ENCODE measurements at regions not wholly inside any gene's neighbourhood (a gene's known extent, or its start where the extent isn't known, plus 50 kb on each side); places are given as distances from the start of the nearest gene placed in this dataset.

DNA sequence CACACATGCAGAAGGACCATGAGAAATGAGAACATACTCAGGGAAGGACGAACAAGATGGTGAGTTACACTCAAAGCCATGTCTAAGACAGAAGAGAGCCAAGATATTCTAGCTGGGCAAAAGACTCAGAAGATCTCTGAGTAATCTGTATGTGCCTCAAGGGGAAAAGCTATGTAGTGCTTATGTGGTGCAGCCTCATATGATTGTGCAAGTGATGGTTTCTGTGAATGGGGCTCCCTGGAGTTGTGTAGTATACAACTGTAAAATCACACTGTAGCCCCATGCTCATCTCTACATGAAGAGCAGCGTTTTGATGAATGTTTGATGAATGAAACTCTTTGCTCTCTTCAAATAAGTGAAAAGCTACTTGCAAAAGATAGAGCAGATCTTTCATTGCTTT is 57.5 kb downstream of the OSR1 start:
- no peak for DNase-seq (ENCODE audit: low read depth in 4 of 4, low spot score in 3 of 4)

DNA sequence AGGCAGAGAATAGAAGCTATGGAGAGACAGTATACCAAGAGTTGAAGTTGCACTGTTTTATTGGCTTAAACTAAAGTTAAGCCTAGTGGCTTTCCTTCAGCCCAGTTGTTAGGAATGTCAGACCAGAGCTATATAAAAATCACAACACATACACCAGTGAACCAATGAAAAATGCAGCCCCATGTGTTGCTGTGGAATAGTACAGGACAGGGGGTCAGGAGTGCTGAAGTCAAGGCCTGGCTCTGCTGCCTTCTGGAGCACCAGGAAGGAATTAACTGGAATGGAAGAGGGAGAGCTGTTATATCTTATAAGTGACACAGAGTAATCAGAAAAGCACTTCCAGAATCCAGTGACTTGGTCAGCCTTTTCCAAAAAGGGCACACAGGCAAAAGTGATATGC is 58.9 kb downstream of the OSR1 start:
- DNase-seq (ENCODE audit: low read depth in 4 of 4, low spot score in 3 of 4) = no peak

DNA sequence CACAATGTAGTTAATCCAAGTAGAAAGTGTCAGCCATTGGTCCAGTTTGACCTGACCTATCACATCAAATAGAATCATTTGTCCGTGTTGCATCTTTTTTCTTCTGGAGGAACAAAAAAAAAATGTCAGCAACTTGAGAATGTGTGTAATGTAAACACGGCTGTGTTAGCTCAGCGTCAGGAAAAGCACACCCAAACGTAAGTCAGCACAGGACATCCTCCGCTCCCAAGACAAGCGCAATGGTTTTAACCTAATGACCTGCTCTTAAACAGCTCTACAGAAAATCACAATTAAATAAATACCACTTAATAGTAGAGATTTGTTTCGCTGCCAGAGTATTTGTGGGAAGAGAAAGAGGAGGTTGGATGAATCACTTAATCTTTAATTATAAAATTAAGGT is 59.4 kb downstream of the OSR1 start:
- no peak for DNase-seq (ENCODE audit: low read depth in 4 of 4, low spot score in 3 of 4)

DNA sequence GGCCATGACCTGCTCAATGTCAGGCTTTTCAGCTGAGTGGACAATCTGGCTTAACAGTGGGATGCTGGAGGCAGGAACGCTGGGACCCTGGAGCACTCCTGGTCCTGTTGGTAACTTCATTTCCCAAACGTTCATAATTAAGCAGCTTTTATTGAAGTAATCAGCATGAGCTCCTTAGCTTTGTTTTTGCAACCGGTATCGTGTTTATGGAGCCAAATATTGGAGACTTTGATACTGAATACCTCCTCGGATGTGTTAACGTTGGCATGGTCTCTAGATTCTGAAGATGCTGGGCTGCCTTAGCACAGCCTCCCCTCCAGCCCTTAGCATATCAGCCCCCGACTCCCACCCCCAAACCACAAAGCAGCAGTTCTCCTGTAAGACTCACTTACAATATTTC is 60.7 kb downstream of the OSR1 start:
- no peak for DNase-seq (ENCODE audit: low read depth in 4 of 4, low spot score in 3 of 4)

DNA sequence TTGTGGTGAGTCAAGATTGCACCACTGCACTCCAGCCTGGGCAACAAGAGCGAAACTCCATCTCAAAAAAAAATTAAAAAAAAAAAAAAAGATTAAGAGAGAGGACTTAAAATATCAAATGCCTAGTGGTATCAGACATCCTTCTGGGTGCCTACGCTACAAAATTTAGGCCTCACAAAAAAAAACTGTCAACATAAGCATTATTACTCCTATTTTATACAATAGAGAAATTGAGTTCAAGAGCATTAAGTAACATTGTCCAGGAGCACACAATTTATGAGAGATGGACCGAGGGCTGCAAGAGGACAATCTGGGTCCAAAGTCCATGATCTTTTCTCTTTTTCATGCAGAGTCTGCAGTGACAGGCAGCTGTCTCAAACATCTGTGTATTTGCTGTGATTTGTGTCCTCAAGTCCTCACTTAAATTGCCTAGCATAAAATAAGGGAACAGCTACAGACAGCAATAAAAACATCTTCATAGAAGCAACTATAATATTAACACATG is 62.4 kb downstream of the OSR1 start:
- no peak for DNase-seq (ENCODE audit: low read depth in 4 of 4, low spot score in 3 of 4)

DNA sequence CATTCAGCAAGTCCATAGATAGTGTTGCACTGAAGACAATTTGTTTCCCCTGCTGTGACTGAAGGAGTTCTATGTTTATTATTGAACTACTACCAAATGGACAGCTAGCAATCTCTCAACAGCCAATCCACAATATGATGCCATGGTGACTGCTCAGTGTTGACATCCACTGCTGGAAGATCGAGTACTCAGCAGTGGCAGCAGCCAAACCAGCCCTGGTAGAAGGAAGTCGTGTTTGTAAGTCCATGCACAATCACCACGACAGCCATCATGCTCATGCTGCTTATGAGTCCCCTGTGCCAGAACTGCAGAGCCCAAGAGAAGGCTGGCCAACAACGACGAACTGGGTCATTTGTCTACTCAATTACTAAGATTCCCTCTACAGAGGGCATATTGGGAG is 66.4 kb downstream of the OSR1 start:
- DNase-seq (ENCODE audit: low read depth in 4 of 4, low spot score in 3 of 4) = no peak

DNA sequence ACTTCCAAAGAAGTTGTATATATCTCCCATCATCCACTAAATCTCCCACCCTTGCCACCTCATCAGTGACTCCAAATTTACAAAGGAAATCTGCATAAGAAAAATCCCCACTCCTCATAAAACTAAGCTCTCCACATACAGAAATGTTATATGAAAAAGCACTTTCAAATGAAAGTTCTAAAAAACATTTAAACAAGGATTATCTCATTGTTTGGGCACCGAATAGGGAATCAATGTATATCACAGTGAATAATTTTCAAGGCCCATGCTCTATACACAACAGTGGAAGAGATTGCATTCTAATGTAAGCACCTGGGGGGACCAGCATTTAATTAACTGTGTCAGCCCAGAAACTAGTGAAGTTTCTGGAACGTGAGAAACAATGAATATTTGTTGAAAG is 70.1 kb downstream of the OSR1 start:
- DNase-seq (ENCODE audit: low read depth in 4 of 4, low spot score in 3 of 4) = no peak

DNA sequence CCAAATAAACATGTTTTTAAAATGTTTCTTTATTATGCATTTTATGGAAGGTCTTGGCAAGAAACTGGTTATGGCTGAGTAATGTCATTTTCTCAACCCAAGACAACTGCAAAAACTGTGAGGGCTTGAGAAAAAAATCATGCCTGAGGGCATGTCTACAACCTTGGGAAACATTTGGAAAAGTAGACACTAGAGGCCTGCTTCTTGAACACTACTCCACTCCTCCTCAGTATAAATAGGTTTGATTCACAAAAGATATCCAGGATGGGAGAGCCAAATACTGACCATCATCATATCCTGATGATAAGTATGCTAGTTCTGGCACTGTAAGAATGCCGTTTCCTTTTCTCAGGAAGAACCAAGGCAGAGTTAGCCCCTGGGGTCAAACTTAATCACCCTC is 71.1 kb downstream of the OSR1 start:
- no peak for DNase-seq (ENCODE audit: low read depth in 4 of 4, low spot score in 3 of 4)

DNA sequence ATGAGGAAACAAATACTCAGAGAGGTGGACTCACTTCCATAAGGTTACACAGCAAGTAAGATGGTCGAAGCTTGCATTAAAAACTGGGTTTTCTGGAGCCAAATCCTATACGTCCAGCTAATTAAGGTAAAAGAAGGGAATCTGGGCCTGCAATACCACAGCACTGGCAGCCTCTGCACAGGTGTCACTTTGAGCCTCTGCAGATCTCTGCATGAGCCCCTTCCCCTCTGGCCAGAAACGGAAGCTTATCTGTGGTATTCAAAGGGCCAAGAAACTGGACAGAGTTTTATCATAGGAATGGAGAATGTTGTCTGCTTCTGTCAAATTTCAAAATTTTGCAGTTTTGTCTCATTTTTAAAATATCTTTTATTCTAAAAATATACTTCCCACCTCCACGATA is 76.1 kb downstream of the OSR1 start:
- DNase-seq (ENCODE audit: low read depth in 4 of 4, low spot score in 3 of 4) = no peak

DNA sequence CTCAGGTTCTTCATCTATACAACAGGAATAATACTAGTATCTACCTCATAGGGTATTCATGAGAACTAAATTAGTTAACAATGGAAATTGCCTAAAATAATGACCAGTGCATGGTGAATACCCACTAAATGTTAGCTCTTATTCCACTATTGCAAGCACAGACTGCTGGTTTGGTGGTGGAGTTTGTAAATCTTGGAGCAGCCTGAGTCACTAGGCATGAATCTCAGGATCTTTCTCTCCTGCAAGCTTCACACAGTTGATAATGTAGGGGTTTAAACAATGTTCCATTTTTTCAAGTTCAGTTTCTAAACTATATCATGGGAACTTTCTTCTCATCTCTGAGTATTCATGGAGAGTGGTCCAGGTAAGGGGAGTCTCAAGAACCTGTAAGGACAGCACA is 84.0 kb downstream of the OSR1 start:
- DNase-seq (ENCODE audit: low read depth in 4 of 4, low spot score in 3 of 4) = no peak

DNA sequence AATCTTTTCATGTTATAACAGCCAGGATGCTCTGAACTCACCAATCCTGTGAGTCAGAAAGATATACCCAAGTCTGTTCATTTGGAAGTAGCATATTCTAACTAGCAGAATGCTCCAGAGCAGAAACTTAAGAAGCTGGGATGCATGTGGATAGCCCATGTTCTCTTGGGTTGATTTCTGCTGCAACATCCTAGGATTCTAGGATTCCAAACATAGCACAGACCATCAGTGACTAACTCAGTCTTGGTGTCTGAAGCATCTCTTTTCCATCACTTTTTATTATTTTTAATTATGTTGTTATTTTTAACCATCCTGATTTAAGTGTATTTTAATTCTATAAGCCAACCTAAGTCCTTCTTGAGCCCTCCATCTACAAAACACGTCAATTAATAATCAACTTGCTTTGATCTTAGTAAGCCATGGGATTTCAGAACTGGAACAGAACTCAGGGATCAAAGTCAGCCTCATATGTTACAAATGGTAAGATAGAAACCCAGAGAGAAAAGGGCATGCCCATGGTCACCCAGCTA is 85.4 kb downstream of the OSR1 start:
- no peak for DNase-seq (ENCODE audit: low read depth in 4 of 4, low spot score in 3 of 4)

DNA sequence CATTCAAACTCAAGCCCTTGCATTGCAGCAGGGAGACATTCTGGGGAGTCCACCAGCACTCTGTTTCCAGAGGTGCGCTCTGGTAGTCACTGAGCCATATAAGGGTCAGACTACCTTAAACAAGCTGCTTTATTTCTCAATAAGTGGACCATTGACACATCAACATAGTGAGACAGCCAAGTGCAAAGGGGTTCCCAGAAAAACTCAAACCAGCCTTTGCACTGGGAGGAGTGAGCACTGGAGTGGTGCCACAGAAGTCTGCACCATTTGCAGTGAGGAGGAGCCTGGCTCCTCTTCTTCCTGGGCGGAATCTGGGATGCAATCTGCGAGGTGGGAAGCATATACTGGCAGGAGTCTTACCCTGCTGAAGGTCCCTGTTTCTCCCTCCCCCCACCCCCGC is 86.4 kb downstream of the OSR1 start:
- DNase-seq (ENCODE audit: low read depth in 4 of 4, low spot score in 3 of 4) = no peak

DNA sequence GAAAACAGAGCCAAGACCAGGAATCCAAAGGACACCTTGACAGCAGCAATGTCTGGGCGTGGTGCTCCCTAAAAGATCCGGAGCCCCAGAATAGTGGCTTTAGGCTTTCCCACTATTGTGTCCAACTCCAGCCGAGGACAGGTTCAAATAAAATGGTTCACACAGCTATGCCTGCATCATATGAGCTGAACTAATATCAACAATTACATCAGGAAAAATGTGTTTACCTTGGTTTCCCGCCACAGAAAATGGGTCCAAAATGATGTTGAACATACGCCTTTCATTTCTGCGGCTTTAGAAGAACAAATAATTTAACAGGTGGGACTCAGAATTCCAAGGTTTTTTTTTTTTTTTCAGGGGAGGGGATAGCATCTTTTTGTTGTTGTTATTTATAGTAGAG is 93.6 kb downstream of the OSR1 start:
- DNase-seq (ENCODE audit: low read depth in 4 of 4, low spot score in 3 of 4) = no peak

DNA sequence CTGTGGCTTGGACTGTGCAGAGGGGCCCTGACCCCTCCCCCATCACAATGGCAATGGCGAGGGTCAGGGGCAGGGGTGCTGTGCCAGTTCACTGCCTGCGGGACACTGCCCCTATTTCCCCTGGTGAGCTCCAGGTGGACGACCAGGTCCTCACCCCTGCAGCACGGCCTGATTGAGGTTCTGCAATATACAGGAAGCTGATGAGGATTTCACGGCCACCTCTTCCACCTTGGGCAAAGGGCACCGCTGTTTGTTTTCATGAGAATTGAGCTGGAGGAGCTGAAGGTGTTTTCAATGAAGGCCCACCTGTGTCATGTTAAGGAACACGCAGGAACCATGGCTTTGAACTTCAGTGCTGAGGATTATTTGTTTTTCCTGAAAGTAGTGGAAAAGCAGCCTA is 96.3 kb downstream of the OSR1 start:
- DNase-seq (ENCODE audit: low read depth in 4 of 4, low spot score in 3 of 4) = no peak

DNA sequence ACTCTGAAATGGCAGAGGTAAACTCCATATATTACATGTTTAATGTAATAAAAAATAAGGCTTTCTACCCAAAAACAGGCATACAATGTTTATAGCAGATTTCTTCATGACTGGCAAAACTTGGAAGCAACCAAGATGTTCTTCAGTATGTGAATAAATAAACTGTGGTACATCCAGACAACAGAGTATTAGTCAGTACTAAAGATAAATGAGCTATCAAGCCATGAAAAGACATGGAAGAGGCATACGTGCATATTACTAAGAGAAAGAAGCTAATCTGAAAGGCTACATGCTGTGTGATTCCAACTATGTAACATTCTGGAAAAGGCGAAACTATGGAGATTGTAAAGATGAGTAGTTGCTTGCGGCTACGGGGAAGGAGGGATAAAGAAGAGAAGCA is 97.4 kb downstream of the OSR1 start:
- no peak for DNase-seq (ENCODE audit: low read depth in 4 of 4, low spot score in 3 of 4)

DNA sequence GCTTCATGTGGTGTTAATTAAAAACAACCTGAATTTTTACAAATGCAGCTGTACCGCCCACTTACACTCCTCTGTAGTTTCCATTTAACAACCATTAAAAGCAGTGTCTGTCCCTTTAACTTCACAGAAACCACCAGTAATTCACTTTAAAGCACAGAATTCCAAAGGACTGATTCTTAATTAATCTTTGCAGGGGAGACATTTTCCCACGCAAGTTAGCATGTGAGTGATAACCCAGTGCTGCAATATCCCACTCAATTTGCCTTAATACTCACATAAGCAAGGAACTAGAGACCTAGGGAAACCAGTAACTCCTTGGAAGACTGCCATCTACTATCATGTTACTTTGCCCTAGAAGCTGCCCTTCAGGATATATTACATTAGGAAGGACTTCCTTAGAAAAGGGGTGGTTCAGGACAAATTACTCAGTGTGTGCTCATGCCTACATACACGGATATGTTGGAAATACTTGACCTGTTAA is 102.3 kb downstream of the OSR1 start:
- DNase-seq (ENCODE audit: low read depth in 4 of 4, low spot score in 3 of 4) = peak in 2 of 4 donors; percentile 8 to 24

DNA sequence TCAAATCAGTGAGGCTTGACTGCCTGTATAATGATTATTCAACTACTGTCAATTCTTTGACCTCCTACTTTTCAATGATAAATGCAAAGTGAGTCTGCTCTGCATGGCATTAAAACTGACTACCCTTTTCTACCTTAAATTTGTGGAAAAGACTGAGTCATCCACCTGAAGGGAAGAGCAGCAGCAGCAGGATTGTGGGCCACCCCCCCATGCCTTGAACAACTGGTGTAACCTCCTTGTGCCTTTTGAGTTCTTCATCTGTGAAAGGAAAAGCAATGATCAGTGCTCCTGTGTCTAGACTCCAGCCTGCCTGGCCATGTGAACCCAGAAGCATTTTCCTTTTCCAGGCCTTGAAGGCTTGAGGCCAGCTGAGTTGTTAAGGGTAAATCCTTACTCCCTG is 102.9 kb downstream of the OSR1 start:
- DNase-seq (ENCODE audit: low read depth in 4 of 4, low spot score in 3 of 4) = no peak

DNA sequence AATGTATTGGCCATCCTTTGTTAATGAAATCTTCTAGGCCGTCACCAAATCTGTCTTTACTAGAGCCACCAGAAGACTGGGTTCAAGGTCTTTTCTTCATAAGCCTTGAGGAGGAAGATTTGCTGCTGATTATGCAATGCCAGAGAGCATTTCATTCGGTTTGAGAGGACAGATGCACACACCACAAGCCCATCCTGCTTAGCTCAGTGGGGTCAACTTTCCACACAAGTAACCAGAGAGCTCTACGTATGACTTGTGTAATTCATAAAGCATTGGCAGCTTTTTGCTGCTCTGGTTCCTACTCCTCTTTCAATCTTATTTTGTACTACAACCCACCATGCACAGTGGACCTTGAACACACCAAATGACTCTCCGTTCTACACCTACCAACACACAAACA is 106.9 kb downstream of the OSR1 start:
- no peak for DNase-seq (ENCODE audit: low read depth in 4 of 4, low spot score in 3 of 4)

DNA sequence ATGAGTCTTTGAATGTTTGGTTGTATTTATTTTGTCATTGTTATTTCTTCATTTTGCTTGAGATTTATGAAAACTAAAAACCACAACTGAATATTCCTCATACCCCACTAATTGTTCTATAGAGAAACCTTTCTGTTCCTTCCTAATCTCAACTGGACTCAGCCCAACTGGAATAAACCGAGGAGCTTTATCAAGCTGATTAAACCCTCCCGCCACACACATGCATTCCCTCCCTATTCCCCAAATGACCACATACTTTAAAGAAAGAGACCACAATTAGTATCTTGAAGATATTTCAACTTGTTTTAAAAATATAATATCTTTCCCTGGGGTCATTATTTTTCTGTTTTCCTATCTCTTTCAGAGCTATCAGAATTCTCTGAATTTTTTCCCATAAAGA is 107.5 kb downstream of the OSR1 start:
- no peak for DNase-seq (ENCODE audit: low read depth in 4 of 4, low spot score in 3 of 4)

DNA sequence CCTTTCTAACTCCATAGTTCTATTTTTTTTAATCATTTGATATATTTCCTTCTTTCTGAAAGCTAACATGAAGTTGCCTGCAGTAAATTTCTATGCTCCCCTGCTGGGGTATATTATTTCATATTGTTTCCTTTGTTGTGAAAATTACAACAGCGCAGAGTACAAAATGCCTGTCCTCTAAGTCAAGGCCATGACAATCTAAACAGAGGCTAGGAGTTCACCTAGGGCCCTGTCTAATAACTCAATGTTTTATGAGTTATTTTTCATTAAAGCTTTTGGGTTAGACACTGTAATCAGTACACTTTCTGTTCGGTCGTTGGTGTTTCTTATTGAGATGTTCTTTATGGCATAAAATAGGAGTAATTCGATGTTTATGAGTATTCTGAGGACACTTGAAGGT is 111.2 kb downstream of the OSR1 start:
- no peak for DNase-seq (ENCODE audit: low read depth in 4 of 4, low spot score in 3 of 4)

DNA sequence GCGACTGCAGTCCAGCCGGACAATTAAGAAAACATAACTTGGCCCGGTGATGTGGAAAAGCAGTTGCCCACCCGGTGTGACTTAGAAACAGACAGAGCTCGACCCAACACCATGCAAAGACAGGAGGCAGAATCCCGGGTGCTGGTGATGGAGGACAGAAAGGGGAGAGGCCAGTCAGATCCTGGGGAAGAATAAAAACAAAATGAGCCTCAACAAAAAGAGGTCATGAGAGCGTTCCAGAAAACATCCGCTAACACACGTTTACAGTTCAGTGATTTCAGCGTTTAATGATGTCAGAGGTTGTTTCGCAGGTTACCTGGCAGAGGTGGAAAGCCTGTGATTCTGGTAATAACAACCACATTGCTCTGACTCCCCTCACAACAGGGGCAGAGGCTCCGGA is 111.9 kb downstream of the OSR1 start:
- DNase-seq (ENCODE audit: low read depth in 4 of 4, low spot score in 3 of 4) = peak in 1 of 4 donors; percentile 32

DNA sequence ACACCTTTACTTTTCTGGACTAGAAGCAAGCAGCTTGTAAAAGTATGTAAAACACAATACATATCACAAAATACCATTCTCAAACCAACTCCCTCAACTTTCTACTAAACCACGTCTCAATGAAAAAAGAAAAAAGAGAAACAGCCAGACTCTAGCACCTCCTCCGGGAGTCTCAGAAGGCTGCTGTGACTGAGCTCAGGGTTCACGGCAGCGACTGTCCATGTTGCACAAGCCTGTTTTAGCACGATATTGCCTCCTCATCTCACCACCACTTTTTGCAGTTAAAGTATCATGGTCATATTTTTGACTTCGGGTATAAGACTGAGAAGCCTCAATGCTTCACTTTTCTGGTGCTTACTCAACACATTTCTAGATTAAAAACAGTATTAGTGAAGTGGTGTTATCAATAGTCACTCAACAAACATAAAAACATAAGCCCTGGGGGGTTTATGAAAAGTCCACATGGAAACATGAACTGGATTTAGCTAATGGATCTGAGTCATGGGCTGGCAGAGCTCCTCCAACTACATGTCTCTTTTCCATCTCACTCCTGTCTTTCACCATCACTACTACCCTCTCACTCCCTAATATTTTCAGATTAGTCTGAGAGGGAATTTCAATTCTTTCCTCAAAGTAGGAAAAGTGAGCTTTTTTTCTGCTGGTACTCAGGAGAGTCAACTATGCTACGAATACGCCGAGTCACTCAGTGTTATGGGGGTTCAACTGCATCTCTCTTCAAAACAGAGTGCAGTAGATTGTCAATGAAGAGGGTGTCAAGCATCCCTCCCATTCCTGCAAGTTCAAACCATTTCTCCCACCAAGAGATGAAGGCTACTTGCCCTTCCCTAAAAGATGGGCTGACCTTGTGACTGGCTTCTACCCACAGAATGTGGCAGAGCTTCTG is 113.7 kb downstream of the OSR1 start:
- DNase-seq (ENCODE audit: low read depth in 4 of 4, low spot score in 3 of 4) = no peak
